ENCODE measurements at regions not wholly inside any gene's neighbourhood (a gene's known extent, or its start where the extent isn't known, plus 50 kb on each side); places are given as distances from the start of the nearest gene placed in this dataset.

DNA sequence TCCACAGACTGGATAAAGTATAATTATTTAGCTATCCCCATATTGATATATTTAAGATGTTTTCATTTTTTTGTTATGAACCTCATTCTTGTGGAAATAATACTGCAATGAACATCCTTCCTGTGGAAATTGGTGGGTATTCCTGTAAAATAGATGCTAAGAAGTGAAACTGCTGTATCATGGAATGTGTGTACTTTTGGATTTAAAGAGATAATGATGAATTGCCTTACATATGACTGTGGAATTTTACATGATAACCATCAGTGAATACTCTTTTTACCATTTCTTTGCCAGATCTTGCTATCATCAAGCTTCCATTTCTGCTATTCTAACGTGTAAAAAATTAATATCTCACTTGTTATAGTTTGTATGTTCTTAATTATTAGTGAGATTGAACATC lies 847.9 kb downstream of the EFNA5 start:
- CTCF ChIA-PET (ENCODE audit: unreplicated experiment) = no interaction called here
- TF ChIP-seq EZH2phosphoT487 (IDR thresholded peaks at IDR 0.05; ENCODE audit: borderline replicate concordance, low read depth, low read length) (no peak), CTCF (conservative IDR thresholded peaks at IDR 0.05; ENCODE audit: low read length) (no peak)
- BruUV-seq (replicated peaks) = no TSS peak
- Histone ChIP-seq H3K9me3 (ENCODE audit: low read length) (no peaks in the 10 kb centered on the region), H3K4me2 (ENCODE audit: low read length) (no peak overlapping the region), H3K4me3 (ENCODE audit: low read depth, low read length, poor library complexity, severe bottlenecking) (no peak overlapping the region), H2AFZ (ENCODE audit: low read length) (no peak overlapping the region), H3K79me2 (ENCODE audit: insufficient read depth, low read depth, low read length) (no peaks in the 10 kb centered on the region), H3K27ac (ENCODE audit: low read depth, low read length, poor library complexity, severe bottlenecking) (no peak overlapping the region), H3K9me2 (ENCODE audit: insufficient read depth, low read length) (no peaks in the 10 kb centered on the region), H4K20me1 (ENCODE audit: insufficient read depth, low read length) (no peaks in the 10 kb centered on the region), H3K4me1 (ENCODE audit: insufficient read depth, low read length, poor library complexity, severe bottlenecking) (no peaks in the 10 kb centered on the region), H3K36me3 (ENCODE audit: insufficient read depth, low read length) (no peaks in the 10 kb centered on the region)
- intact Hi-C loops (cut with micrococcal nuclease; ENCODE audit: unreplicated experiment) = no loop called here
- POLR2A ChIA-PET = no interaction called here
- no peak for DNase-seq (ENCODE audit: low spot score)

GRCh38 chr5:106818552-106818951 lies 852.2 kb downstream of the EFNA5 start:
- Histone ChIP-seq H3K4me1 (ENCODE audit: insufficient read depth, low read length, poor library complexity, severe bottlenecking) (no peaks in the 10 kb centered on the region), H3K27ac (ENCODE audit: low read depth, low read length, poor library complexity, severe bottlenecking) (no peak overlapping the region), H2AFZ (ENCODE audit: low read length) (no peak overlapping the region), H4K20me1 (ENCODE audit: insufficient read depth, low read length) (no peaks in the 10 kb centered on the region), H3K4me2 (ENCODE audit: low read length) (no peak overlapping the region), H3K4me3 (ENCODE audit: low read depth, low read length, poor library complexity, severe bottlenecking) (no peak overlapping the region), H3K9me2 (ENCODE audit: insufficient read depth, low read length) (no peaks in the 10 kb centered on the region), H3K9me3 (ENCODE audit: low read length) (no peaks in the 10 kb centered on the region), H3K36me3 (ENCODE audit: insufficient read depth, low read length) (no peaks in the 10 kb centered on the region), H3K79me2 (ENCODE audit: insufficient read depth, low read depth, low read length) (no peaks in the 10 kb centered on the region)
- ChIA-PET POLR2A (interaction anchor here (0.6 to 1.2 kb wide), 3 partner anchors 13 to 166 kb away, joined by 3 to 4 read pairs (median 3); no protein-coding TSS in a partner anchor), CTCF (ENCODE audit: unreplicated experiment) (no interaction called here)
- no TSS peak for BruUV-seq (replicated peaks)
- no peak for TF ChIP-seq EZH2phosphoT487 (IDR thresholded peaks at IDR 0.05; ENCODE audit: borderline replicate concordance, low read depth, low read length)
- TF ChIP-seq CTCF (conservative IDR thresholded peaks at IDR 0.05; ENCODE audit: low read length) = no peak
- DNase-seq (ENCODE audit: low spot score) = no peak
- intact Hi-C loops (cut with micrococcal nuclease; ENCODE audit: unreplicated experiment) = no loop called here

DNA sequence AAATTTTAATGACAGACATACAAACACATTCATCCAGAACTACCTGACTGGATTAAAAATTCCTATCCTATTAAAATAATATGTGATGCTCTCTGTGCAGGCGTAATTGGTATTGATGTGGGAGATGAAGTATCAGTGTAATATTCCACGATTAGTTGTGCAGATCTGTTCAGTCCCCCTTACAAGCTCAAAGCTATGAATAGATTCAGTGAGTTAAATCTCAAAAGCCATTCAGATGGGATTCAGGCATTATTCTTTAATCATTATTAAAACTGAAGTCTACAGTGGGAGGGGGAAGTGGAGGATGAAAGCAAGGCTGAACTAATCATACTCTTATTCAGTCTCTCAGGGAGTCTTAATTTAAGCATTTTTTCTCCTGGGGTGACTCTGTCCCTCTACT lies 855.8 kb downstream of the EFNA5 start:
- no TSS peak for BruUV-seq (replicated peaks)
- CTCF ChIA-PET (ENCODE audit: unreplicated experiment) = no interaction called here
- no peak overlapping the region for H2AFZ ChIP-seq (ENCODE audit: low read length)

More for the DNA sequence above, 855.8 kb downstream of the EFNA5 start:
- Histone ChIP-seq H3K4me1 (ENCODE audit: insufficient read depth, low read length, poor library complexity, severe bottlenecking) (no peaks in the 10 kb centered on the region), H3K27ac (ENCODE audit: low read depth, low read length, poor library complexity, severe bottlenecking) (no peak overlapping the region), H3K4me2 (ENCODE audit: low read length) (no peak overlapping the region), H3K9me3 (ENCODE audit: low read length) (no peaks in the 10 kb centered on the region), H3K9me2 (ENCODE audit: insufficient read depth, low read length) (no peaks in the 10 kb centered on the region), H3K79me2 (ENCODE audit: insufficient read depth, low read depth, low read length) (no peaks in the 10 kb centered on the region), H3K4me3 (ENCODE audit: low read depth, low read length, poor library complexity, severe bottlenecking) (no peak overlapping the region), H3K36me3 (ENCODE audit: insufficient read depth, low read length) (no peaks in the 10 kb centered on the region), H4K20me1 (ENCODE audit: insufficient read depth, low read length) (no peaks in the 10 kb centered on the region)
- intact Hi-C loops (cut with micrococcal nuclease; ENCODE audit: unreplicated experiment) = no loop called here
- POLR2A ChIA-PET = interaction anchor here (0.8 to 1.2 kb wide), 2 partner anchors 92 to 369 kb away, joined by 3 to 4 read pairs; no protein-coding TSS in a partner anchor
- no peak for DNase-seq (ENCODE audit: low spot score)
- TF ChIP-seq CTCF (conservative IDR thresholded peaks at IDR 0.05; ENCODE audit: low read length) (no peak), EZH2phosphoT487 (IDR thresholded peaks at IDR 0.05; ENCODE audit: borderline replicate concordance, low read depth, low read length) (no peak)
